ENCODE measurements at regions not wholly inside any gene's neighbourhood (a gene's known extent, or its start where the extent isn't known, plus 50 kb on each side); places are given as distances from the start of the nearest gene placed in this dataset.
A peak's percentile ranks its signal among the peaks of the same experiment; 100 is the strongest.

DNA sequence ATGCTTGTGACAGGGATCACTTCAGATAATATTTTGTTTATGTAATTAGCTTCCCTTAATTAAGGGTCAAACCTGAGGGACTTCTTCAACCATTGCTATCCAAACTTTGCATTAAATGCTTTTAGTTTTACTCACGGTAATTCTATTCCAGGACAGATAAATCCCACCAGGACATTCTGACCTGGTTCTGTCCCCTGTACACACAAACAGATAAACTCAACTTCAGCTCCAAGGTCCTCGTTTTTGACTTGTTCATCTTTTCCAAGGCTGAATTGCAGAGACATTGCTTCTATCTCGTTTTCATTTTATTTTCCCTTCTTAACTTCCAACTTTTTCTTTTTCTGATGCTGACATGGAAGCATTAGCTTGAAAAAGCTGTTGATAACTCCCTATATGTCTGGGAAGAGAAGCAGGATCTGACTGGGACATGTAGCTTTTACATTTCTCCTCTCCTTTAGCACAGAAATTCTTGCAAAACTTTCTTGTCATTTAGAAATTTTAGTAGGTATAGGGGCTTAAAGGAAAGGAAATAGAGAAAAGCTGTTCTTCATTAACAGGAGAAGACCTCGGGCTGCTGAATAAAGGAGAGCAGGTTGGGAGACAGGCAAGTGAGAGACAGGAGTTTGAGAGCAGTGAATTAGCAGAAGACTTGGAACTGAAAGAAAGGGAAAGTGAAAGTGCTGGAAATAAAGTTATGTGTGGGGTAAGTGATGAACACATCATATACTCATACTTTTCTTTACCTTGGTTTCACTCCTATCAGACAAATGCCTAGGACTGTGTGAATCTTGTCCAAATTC, 231.7 kb upstream of the B3GALT2 start:
- Histone ChIP-seq H3K36me3 (ENCODE audit: control insufficient read depth in 4 of 4, insufficient read depth in 4 of 4, low read length in 4 of 4) (peaks cover 0 to 2% (median 0%) of the 10 kb centered on the region in 4 donors), H3K4me1 (ENCODE audit: control insufficient read depth in 5 of 5, insufficient read depth in 5 of 5, low read length in 5 of 5) (peaks cover 0 to 36% (median 2%) of the 10 kb centered on the region in 5 donors), H3K27ac (ENCODE audit: low read depth in 1 of 2, low read length in 1 of 2) (peak overlapping the region in 1 of 2 donors; percentile 43), H3K27me3 (ENCODE audit: control insufficient read depth in 3 of 3, insufficient read depth in 3 of 3, low read length in 2 of 3) (no peaks in the 10 kb centered on the region), H3K9me3 (ENCODE audit: control insufficient read depth in 4 of 4, insufficient read depth in 3 of 4, low read length in 3 of 4) (no peaks in the 10 kb centered on the region), H3K9ac (ENCODE audit: insufficient read depth in 1 of 2, low read length in 2 of 2) (peak overlapping the region in 1 of 2 donors; percentile 50), H3K4me3 (no peak overlapping the region)
- WGBS, 2 donors = 31 to 41% methylated on average over 4 of the region's 4 CpGs
- DNase-seq = peak in 2 of 3 donors; percentile 44 to 65
- ATAC-seq (ENCODE audit: insufficient read depth, low FRiP score) = no peak
- TF ChIP-seq, protein P1, sequence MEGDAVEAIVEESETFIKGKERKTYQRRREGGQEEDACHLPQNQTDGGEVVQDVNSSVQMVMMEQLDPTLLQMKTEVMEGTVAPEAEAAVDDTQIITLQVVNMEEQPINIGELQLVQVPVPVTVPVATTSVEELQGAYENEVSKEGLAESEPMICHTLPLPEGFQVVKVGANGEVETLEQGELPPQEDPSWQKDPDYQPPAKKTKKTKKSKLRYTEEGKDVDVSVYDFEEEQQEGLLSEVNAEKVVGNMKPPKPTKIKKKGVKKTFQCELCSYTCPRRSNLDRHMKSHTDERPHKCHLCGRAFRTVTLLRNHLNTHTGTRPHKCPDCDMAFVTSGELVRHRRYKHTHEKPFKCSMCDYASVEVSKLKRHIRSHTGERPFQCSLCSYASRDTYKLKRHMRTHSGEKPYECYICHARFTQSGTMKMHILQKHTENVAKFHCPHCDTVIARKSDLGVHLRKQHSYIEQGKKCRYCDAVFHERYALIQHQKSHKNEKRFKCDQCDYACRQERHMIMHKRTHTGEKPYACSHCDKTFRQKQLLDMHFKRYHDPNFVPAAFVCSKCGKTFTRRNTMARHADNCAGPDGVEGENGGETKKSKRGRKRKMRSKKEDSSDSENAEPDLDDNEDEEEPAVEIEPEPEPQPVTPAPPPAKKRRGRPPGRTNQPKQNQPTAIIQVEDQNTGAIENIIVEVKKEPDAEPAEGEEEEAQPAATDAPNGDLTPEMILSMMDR (IDR thresholded peaks at IDR 0.05; ENCODE audit: control extremely low read depth, extremely low read depth) = no peak

DNA sequence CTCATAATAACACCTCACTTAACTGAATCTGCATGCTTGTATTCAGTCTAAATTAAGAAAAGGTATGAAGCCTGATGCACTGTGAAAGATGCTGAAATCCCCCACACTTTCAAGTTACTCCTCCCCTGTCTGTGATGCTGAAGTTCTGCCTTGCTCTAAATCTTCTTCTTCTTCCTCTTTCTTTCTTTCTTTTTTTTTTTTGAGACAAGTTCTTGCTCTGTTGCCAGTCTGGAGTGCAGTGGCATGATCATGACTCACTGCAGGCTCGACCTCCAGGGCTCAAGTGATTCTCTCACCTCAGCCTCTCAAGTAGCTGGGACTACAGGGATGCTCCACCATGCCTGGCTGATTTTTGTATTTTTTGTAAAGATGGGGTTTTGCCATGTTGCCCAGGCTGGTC, 231.0 kb upstream of the B3GALT2 start:
- Histone ChIP-seq H3K9me3 (ENCODE audit: control insufficient read depth in 4 of 4, insufficient read depth in 3 of 4, low read length in 3 of 4) (no peaks in the 10 kb centered on the region), H3K27me3 (ENCODE audit: control insufficient read depth in 3 of 3, insufficient read depth in 3 of 3, low read length in 2 of 3) (no peaks in the 10 kb centered on the region), H3K36me3 (ENCODE audit: control insufficient read depth in 4 of 4, insufficient read depth in 4 of 4, low read length in 4 of 4) (peaks cover 0 to 2% (median 0%) of the 10 kb centered on the region in 4 donors), H3K27ac (ENCODE audit: low read depth in 1 of 2, low read length in 1 of 2) (no peak overlapping the region), H3K4me3 (no peak overlapping the region), H3K4me1 (ENCODE audit: control insufficient read depth in 5 of 5, insufficient read depth in 5 of 5, low read length in 5 of 5) (peaks cover 0 to 44% (median 2%) of the 10 kb centered on the region in 5 donors), H3K9ac (ENCODE audit: insufficient read depth in 1 of 2, low read length in 2 of 2) (no peak overlapping the region)
- DNase-seq (no peak), ATAC-seq (ENCODE audit: insufficient read depth, low FRiP score) (no peak)
- WGBS, 2 donors = 28 to 30% methylated on average over 1 of the region's 1 CpG
- TF ChIP-seq, protein P1 (IDR thresholded peaks at IDR 0.05; ENCODE audit: control extremely low read depth, extremely low read depth) = no peak

DNA sequence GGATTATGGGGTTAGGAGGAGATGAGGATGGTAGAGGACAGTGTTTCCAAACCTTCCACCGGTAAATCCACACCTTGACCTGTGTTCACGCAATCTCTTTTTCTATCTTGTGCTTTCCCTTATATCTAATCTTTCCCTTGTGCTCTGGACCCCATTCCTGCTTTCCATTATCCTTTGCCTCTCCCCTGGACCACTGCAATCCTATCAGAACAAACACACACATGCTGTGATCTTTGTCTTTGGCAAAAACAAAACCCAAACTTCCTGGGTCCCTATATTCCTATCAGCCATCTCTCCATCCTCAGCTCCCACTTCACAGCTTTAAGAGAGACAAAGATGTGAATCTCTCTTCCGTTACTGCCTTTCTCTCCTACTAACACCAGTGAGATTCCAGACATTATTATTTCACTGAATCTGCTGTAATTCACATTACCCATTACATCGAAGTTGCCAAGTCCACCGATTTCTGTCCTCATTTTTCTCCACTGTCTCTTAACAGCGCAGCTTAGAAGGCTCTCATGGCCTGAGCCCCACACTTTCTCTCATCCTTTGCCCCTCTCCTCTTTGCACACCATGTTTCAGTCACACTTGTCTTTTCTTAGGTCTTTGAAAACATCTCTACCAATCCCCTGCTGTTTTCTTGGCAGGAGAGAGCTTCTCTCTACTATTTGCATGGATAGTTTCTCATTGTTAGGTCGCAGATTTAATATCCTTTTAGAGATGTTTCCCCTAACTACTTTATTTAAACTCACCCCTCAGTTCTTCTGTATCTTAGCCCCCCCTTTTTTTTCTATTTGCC, 230.0 kb upstream of the B3GALT2 start:
- 90 to 92% methylated on average over 7 of the region's 7 CpGs for WGBS, 2 donors
- no peak for DNase-seq
- peaks cover 0 to 48% (median 2%) of the 10 kb centered on the region in 5 donors for H3K4me1 ChIP-seq (ENCODE audit: control insufficient read depth in 5 of 5, insufficient read depth in 5 of 5, low read length in 5 of 5)
- no peak for ATAC-seq (ENCODE audit: insufficient read depth, low FRiP score)
- TF ChIP-seq, protein P1 (IDR thresholded peaks at IDR 0.05; ENCODE audit: control extremely low read depth, extremely low read depth) = no peak
- H3K4me3 ChIP-seq = no peak overlapping the region
- no peak overlapping the region for H3K27ac ChIP-seq (ENCODE audit: low read depth in 1 of 2, low read length in 1 of 2)
- no peaks in the 10 kb centered on the region for H3K27me3 ChIP-seq (ENCODE audit: control insufficient read depth in 3 of 3, insufficient read depth in 3 of 3, low read length in 2 of 3)
- no peaks in the 10 kb centered on the region for H3K9me3 ChIP-seq (ENCODE audit: control insufficient read depth in 4 of 4, insufficient read depth in 3 of 4, low read length in 3 of 4)
- no peaks in the 10 kb centered on the region for H3K36me3 ChIP-seq (ENCODE audit: control insufficient read depth in 4 of 4, insufficient read depth in 4 of 4, low read length in 4 of 4)
- H3K9ac ChIP-seq (ENCODE audit: insufficient read depth in 1 of 2, low read length in 2 of 2) = no peak overlapping the region

Measured in lung (tissue), 11 donors.